GM12864 (cell line): ENCODE measurements at regions not wholly inside any gene's neighbourhood (a gene's known extent, or its start where the extent isn't known, plus 50 kb on each side); places are given as distances from the start of the nearest gene placed in this dataset.

ENCODE experiments used
- DNase-seq: peaks from one replicate; pipeline ENCODE4 v3.0.0-alpha.2; 2011; ENCODE audit warnings: low read depth
- H3K4me3 ChIP-seq: 2 replicates; pipeline ENCODE4 v1.5.1; 2011; ENCODE audit warnings: mild to moderate bottlenecking, low read depth, low read length, control low read depth
- TF ChIP-seq, protein P1 (sequence below): IDR thresholded peaks from 2 replicates; pipeline ENCODE4 v1.5.1; 2011; ENCODE audit warnings: low read depth, mild to moderate bottlenecking, moderate library complexity, low read length, control low read depth, inconsistent platforms; ENCODE audit errors: missing control alignments

DNA sequence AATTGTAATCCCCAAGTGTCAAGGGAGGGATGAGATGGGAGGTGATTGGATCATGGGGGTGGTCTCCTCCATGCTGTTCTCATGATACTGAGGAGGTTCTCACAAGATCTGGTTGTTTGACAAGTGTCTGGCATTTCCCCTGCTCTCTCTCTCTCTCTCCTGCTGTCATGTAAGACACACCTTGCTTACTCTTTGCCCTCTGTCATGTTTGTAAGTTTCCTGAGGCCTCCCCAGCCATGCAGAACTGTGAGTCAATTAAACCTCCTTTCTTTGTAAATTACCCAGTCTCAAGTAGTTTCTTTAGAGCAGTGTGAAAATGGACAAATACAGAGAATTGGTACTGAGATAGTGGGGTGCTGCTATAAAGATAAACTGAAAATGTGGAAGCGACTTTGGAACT, 207.9 kb downstream of the HINT1 start:
- no peak for DNase-seq
- TF ChIP-seq, protein P1, sequence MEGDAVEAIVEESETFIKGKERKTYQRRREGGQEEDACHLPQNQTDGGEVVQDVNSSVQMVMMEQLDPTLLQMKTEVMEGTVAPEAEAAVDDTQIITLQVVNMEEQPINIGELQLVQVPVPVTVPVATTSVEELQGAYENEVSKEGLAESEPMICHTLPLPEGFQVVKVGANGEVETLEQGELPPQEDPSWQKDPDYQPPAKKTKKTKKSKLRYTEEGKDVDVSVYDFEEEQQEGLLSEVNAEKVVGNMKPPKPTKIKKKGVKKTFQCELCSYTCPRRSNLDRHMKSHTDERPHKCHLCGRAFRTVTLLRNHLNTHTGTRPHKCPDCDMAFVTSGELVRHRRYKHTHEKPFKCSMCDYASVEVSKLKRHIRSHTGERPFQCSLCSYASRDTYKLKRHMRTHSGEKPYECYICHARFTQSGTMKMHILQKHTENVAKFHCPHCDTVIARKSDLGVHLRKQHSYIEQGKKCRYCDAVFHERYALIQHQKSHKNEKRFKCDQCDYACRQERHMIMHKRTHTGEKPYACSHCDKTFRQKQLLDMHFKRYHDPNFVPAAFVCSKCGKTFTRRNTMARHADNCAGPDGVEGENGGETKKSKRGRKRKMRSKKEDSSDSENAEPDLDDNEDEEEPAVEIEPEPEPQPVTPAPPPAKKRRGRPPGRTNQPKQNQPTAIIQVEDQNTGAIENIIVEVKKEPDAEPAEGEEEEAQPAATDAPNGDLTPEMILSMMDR, result no peak
- H3K4me3 ChIP-seq, result no peak overlapping the region

DNA sequence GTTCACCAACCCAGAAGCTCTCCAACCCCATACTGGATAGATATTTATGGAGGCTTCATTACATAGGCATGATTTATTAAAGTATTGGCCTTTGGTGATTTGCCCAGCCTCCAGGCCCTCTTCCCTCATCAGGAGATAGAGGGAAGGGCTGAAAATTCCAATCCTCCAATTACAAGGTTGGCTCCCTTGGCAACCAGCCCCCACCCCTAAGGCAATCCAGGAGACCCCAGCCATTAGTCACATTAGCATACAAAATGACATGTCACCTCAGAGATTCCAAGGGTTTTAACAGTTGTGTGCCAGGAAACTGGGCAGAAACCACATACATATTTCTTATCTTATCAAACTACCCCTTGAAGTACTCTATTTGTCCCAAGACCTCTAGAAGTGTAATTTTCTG, 210.0 kb downstream of the HINT1 start:
- TF ChIP-seq, protein P1, result no peak
- no peak overlapping the region for H3K4me3 ChIP-seq
- no peak for DNase-seq

DNA sequence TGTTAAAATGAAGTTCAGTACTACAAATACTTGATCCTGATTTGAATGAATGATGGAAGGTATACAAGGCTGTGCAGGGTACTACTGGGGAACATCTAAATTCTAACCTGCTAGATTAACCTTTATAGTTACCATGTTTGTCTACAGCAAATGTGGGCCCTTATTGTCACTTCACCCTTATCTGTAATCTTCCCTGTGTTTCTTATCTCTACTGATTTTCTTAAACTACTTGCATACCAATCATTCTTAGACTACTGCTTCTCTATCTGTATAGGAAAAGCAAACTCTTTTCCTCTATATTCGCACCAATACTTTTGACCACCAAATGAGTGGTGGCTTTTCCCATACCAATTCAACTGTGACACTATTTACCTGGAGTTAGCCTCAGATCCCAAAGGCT, 210.7 kb downstream of the HINT1 start:
- TF ChIP-seq, protein P1, result no peak
- DNase-seq, result no peak
- H3K4me3 ChIP-seq, result no peak overlapping the region

DNA sequence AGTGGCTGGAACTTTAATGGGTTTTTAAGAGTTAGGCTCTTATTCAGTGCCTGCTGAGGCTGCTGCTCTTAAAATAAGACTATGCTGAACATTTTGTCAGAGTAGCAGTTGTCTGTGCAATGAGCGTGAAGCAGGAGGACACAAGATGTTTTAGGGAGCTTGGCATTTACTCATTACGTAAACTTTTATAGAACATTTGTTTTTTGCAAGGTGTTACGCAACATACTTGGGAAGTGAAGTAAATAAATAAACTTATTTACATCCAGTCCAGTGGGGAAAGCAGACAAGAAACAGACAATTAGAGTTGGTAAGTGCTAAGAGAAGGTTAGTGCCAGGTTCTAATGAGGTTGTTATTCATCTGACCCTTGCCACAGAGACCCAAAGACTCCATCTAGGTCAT, 226.0 kb downstream of the HINT1 start:
- H3K4me3 ChIP-seq, result no peak overlapping the region

DNA sequence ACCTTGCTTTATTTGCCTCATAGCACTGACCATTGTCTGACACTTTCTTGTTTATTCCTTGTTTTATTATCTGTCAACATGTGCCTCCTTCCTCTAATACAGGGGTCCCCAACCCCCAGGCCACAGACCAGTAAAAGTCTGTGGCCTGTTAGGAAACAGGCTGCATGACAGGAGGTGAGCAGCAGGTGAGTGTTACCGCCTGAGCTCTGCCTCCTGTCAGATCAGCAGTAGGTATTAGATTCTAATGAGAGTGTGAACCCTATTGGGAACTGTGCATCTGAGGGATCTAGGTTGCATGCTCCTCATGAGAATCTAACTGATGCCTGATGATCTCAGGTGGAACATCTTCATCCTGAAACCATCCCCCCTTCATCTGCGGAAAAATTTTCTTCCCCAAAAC, 228.0 kb downstream of the HINT1 start:
- TF ChIP-seq, protein P1, result no peak
- DNase-seq, result no peak
- no peak overlapping the region for H3K4me3 ChIP-seq

More for the DNA sequence above, 226.0 kb downstream of the HINT1 start:
- TF ChIP-seq, protein P1, result no peak
- DNase-seq, result no peak

DNA sequence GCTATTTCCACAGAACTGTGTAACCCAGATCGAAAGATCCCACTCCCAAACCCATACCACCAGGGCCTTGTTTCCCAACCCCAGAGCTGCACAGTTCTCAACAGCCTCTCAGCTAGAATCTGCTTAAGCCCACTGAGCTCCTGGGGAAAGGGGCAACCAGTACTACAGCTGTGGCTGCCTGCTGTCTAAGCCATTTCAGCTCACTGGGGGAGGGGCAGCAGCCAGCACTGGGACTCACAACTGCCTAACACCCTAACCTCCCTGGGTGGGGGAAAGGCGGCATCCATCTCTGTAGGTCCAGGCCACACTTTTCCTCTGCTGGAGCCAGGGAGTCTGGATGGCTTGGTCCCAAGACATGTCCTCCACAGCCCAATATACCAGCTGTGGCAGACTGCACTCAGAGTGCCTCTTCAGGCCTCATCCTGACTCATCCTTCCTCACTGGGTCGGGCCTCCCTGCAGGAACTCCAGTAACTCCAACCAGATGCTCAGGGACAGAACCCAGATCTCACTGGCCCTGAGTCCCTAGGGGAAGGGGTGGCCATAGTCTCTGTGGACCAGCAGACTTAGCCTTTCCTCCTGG, 241.4 kb downstream of the HINT1 start:
- DNase-seq, result no peak
- TF ChIP-seq, protein P1, result no peak
- H3K4me3 ChIP-seq, result no peak overlapping the region

DNA sequence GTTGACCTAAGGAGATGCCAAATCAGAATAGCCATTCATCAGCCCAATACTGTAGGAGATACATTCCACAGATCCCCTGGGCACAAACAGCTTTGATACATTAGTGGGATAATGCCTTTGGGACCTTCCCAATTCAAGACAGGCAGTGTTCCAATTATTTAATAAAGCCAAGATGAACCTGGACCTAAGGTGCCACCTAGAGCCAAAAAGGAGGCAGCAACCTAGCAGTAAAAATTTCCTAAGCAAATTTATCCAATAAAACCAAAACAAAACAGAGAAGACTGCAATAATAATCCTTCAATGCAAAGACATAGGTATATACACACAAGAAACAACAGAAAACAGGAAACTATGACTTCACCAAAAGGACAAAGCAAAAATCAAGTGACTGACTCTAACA, 253.0 kb downstream of the HINT1 start:
- no peak for DNase-seq
- no peak overlapping the region for H3K4me3 ChIP-seq
- TF ChIP-seq, protein P1, result no peak
